HG03571 (cell line): ENCODE measurements at regions not wholly inside any gene's neighbourhood (a gene's known extent, or its start where the extent isn't known, plus 50 kb on each side); places are given as distances from the start of the nearest gene placed in this dataset.
"Not testable (repeated sequence)": the region's sequence is repeated elsewhere in the genome, so short reads cannot be mapped to it uniquely, and the experiment has no call there.

ENCODE experiments used
- ATAC-seq: cut with Tn5 transposase; IDR thresholded peaks from one replicate; pipeline ENCODE4 v1.9.1; 2021; ENCODE audit not compliant: unreplicated experiment

- no peak for ATAC-seq
These were observed 331.0 kb upstream of the PSMD7 start for GRCh38 chr16:73965591-73965990.

GRCh38 chr16:73956587-73957494 lies 339.8 kb upstream of the PSMD7 start:
- no peak for ATAC-seq

- ATAC-seq = no peak
These were observed 340.9 kb upstream of the PSMD7 start for GRCh38 chr16:73955702-73956101.

GRCh38 chr16:73955255-73955654 lies 341.4 kb upstream of the PSMD7 start:
- ATAC-seq = no peak

- no peak for ATAC-seq
These were observed 345.1 kb upstream of the PSMD7 start for GRCh38 chr16:73951481-73951880.

GRCh38 chr16:73949574-73950320 lies 346.9 kb upstream of the PSMD7 start:
- ATAC-seq = no peak

GRCh38 chr16:73945631-73946030 lies 351.0 kb upstream of the PSMD7 start:
- no peak for ATAC-seq

GRCh38 chr16:73943184-73943583 lies 353.4 kb upstream of the PSMD7 start:
- not testable (repeated sequence) for ATAC-seq

GRCh38 chr16:73940786-73941185 lies 355.8 kb upstream of the PSMD7 start:
- not testable (repeated sequence) for ATAC-seq

- ATAC-seq = no peak
These were observed 372.7 kb upstream of the PSMD7 start for GRCh38 chr16:73923951-73924350.

GRCh38 chr16:73921295-73921694 lies 375.3 kb upstream of the PSMD7 start:
- no peak for ATAC-seq

- ATAC-seq = no peak
These were observed 379.6 kb upstream of the PSMD7 start for GRCh38 chr16:73916829-73917594.

- no peak for ATAC-seq
These were observed 380.7 kb upstream of the PSMD7 start for GRCh38 chr16:73915935-73916334.

GRCh38 chr16:73915140-73915539 lies 381.5 kb upstream of the PSMD7 start:
- ATAC-seq = no peak

GRCh38 chr16:73912850-73913249 lies 383.8 kb upstream of the PSMD7 start:
- no peak for ATAC-seq

GRCh38 chr16:73912281-73912680 lies 384.3 kb upstream of the PSMD7 start:
- ATAC-seq = no peak

GRCh38 chr16:73909529-73910035 lies 387.0 kb upstream of the PSMD7 start:
- ATAC-seq = no peak

- no peak for ATAC-seq
These were observed 405.5 kb upstream of the PSMD7 start for GRCh38 chr16:73891129-73891542.

GRCh38 chr16:73890186-73891128 lies 406.2 kb upstream of the PSMD7 start:
- ATAC-seq = no peak
